DMS53 treated with DMSO at 0.1 percent for 48 hours (cell line): ENCODE measurements at regions not wholly inside any gene's neighbourhood (a gene's known extent, or its start where the extent isn't known, plus 50 kb on each side); places are given as distances from the start of the nearest gene placed in this dataset.

Experiments used
- DNase-seq: peaks from one replicate; lab custom pipeline; 2025; ENCODE audit not compliant: unreplicated experiment; lab: John Stamatoyannopoulos, UW

GRCh38 chr12:115108129-115109100 is 424.4 kb upstream of the TBX3 start:
- DNase-seq, result no peak

- DNase-seq, result no peak
Observed at GRCh38 chr12:115103884-115104883, 420.2 kb upstream of the TBX3 start.

- no peak for DNase-seq
Observed at GRCh38 chr12:115102450-115102849, 418.5 kb upstream of the TBX3 start.

- no peak for DNase-seq
Observed at GRCh38 chr12:115101520-115101919, 417.5 kb upstream of the TBX3 start.

GRCh38 chr12:115097416-115097815 is 413.4 kb upstream of the TBX3 start:
- DNase-seq, result no peak

- no peak for DNase-seq
Observed at GRCh38 chr12:115096588-115097397, 412.8 kb upstream of the TBX3 start.

- no peak for DNase-seq
Observed at GRCh38 chr12:115095073-115095748, 411.2 kb upstream of the TBX3 start.

GRCh38 chr12:115094163-115094816 is 410.3 kb upstream of the TBX3 start:
- DNase-seq, result no peak

GRCh38 chr12:115093261-115093660 is 409.3 kb upstream of the TBX3 start:
- no peak for DNase-seq

GRCh38 chr12:115090783-115091182 is 406.8 kb upstream of the TBX3 start:
- DNase-seq, result no peak

- DNase-seq, result no peak
Observed at GRCh38 chr12:115088995-115089841, 405.2 kb upstream of the TBX3 start.

GRCh38 chr12:115088328-115088994 is 404.5 kb upstream of the TBX3 start:
- DNase-seq, result no peak

- no peak for DNase-seq
Observed at GRCh38 chr12:115085594-115085993, 401.6 kb upstream of the TBX3 start.

GRCh38 chr12:115079760-115080159 is 395.8 kb upstream of the TBX3 start:
- no peak for DNase-seq

- no peak for DNase-seq
Observed at GRCh38 chr12:115078990-115079389, 395.0 kb upstream of the TBX3 start.

- DNase-seq, result no peak
Observed at GRCh38 chr12:115078334-115078733, 394.4 kb upstream of the TBX3 start.

- no peak for DNase-seq
Observed at GRCh38 chr12:115075552-115076170, 391.7 kb upstream of the TBX3 start.

GRCh38 chr12:115074617-115075016 is 390.6 kb upstream of the TBX3 start:
- no peak for DNase-seq
